Glomerular visceral epithelial cell (primary cell): ENCODE measurements at regions not wholly inside any gene's neighbourhood (a gene's known extent, or its start where the extent isn't known, plus 50 kb on each side); places are given as distances from the start of the nearest gene placed in this dataset.

ENCODE experiments used
- DNase-seq: peaks from one replicate; pipeline ENCODE4 v3.0.0-alpha.2; 2016; ENCODE audit errors: extremely low spot score

DNA sequence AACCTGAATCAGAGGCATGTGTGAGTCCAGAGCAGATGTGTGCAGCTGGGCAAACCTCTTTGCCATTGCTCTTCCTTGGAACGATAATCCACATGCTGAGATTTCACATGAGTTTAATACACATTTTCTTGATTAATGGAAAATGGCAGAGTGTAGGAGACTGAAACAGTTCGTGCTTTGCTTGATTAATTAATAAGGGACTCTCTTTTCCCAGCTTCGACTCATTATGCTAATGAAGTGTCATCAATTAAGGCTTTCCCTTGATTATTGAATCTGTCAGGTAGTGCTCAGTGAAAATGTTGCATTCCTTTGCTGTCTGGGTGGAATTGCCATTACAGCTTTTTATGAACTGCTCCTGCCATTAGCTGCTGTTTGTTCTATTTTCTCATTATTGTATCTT is 487.7 kb upstream of the NOVA1 start:
- DNase-seq = no peak

DNA sequence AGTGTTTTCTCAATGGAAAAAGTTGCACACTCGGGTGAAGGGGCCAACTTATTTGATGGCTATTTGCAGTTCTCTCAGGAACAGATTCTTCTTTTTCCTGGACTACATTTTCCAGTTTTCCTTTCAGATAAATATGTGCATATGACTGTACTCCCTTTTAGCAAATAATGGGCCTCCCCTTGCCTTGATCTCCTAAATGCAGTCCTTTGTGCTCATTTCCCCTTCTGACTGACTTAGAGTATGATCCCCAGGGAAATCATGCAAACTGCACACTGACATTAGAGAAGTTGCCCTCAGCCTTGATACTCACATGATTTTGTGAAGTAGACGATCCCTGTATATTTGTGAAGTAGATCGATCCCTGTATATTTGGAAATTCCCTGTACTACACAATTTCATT is 492.9 kb upstream of the NOVA1 start:
- no peak for DNase-seq

DNA sequence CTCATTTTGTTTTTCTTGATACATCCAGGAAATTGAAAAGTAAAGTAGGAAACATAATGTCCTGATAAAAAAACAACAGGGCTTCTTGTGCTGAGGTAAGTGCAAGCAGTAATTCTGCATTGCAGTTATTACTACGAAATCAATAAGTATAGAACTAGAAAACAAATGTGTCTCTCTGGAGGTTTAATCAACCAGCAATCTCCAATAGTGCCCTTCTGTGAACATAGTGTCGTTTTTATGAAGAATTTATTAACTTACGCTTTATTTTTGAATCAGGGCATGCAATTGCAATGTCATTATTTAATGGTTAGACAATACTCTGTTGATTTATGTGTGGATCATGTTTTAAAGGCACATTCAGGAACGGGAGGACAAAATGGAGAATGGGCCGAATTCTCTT is 494.1 kb upstream of the NOVA1 start:
- DNase-seq = no peak

DNA sequence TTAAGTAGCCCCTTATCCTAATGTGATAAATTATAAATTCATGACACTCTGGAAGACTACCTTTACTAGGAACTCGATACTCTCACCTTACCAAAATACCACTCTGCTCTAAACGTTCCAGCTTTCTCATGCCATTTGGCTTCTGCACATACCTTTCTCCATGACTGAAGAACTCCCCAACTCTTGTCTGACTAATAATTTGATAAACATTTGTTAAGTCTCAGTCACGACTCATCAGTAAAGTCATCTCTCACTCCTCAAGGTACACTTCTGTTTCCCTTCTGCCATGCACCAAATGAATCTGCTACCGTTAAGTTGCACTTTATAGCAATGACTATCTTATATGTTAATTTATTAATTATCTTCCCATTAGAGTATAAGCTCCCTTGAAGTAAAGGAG is 498.3 kb upstream of the NOVA1 start:
- no peak for DNase-seq

DNA sequence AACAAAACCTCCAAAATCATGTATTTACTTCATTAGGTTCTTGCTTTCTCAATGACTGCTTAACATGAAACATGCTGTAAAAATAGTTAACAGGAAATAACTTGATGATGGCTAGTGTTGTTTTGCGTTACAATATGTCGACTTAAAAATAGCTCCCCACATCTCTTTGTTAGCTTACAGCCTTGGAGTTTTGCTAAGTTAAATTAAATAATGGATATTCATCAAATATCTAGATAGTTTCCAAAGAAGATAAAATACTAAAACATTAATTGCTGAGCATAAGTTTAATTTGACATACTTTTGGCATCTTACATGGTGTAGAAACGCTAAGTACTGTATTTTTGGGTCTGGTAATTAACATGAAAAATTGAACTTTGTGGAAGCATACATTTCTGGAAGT is 500.6 kb upstream of the NOVA1 start:
- DNase-seq = no peak

DNA sequence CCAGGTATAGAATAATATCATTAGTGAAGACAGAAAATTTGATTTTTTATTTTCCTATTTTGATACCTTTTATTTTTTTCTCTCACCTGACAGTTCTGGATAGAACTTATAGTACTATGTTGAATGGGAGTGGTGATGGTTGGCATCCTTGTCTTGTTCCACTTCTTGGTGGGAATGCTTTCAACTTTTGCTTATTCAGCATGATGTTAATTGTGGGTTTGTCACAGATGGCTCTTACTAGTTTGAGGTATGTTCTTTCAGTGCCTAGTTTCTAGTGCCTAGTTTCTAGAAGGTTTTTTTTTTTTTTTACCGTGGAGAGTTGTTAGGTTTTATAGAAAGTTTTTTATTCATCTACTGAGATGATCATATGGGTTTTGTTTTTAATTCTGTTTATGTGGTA is 516.3 kb upstream of the NOVA1 start:
- no peak for DNase-seq

DNA sequence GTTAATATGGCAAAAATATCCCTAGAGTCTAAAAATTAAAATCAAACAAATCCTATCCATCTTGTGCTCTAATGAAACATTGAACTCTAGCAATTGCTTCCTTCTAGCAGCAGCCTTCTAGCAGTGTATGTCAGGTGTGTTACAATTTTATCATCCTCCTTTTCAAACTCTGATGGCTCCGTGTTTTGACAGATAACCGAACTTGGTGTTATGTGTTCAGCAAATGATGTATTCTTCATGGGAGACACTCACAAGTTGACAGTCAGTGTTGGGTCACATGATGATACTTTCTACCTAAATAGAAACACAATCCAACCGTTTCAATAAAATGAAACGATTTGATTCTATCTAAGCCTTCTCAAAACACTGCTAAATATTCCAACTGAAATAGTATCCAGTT is 525.3 kb upstream of the NOVA1 start:
- no peak for DNase-seq

DNA sequence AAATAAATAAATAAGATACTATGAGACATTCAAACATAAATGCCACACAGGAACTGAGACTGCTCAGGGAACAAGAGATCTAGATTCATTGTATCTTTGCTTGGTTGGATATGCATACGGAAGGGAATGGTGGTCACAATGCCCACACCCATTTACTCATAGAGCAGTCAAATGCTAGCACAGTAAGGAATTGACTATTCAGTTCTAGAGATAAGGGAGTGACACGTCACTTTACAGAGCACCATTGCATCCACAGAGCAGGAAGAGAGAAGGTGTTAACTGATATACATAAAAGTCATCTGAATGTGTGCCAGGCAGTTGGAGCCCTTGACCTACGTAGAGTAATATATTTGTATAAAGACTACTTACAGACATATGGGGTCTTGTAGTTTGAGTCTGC is 530.0 kb upstream of the NOVA1 start:
- DNase-seq = no peak

DNA sequence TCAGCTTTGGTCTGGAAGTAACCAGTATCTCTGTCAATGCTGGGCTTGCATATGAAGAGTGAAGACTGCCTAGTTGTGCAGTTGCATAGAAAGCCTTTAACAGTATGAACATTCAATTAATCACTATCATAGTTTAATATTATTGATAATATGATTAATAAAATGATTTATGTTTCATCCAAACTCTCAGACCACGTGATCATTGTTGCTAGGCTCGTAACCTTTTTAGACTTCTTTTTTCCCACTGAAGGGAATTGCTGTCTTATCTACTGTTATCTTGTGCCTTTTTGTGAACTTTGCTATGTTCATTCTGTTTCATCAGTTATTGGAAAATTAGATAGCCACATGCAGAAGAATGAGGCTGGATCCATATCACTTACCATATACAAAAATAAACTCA is 536.4 kb upstream of the NOVA1 start:
- DNase-seq = no peak

DNA sequence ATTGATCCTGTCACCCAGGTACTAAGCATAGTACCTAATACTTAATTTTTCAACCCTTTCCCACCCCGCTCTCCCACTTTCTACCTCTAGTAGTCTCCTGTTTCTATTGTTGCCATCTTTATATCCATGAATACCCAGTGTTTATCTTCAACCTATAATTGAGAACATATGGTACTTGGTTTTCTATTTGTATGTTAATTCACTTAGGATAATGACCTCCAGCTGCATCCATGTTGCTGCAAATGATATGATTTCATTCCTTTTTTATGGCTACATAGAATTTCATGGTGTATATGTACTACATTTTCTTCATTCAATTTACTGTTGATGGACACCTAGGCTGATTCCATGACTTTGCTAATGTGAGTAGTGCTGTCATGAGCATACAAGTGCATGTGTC is 547.3 kb upstream of the NOVA1 start:
- DNase-seq = no peak

DNA sequence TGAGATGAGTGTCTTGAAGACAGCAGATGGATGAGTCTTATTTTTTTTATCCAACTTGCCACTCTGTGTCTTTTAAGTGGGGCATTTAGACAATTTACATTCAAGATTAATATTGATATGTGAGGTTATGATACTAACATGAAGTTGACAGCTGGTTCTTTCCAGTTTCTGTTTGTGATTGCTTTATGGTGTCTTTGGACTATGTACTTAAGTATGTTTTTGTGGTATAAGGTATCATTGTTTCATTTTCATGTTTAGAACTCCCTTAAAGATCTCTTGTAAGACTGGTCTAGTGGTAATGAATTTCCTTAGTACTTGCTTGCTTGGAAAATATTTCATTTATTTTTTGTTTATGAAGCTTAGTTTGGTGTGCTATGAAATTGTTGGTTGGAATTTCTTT is 550.3 kb upstream of the NOVA1 start:
- no peak for DNase-seq

DNA sequence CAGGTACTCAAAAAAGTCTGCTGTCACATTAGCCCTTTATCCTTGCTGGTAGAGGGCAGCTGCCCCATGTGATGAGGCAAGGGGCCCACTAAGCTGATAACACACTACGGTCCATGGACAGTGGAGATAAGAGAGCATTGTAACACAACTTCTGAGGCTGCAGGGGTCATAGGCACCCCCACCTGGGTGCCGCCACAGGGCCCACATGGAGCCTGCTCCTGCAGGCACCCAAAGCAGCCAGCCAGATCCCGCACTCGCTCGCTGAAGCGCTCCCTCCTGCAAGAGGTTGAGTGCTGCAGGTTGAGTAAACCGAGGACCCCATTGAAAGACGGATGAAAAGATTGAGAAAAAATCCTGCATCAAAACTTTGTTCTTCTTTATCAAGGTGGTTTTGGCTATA is 566.3 kb upstream of the NOVA1 start:
- DNase-seq = no peak

DNA sequence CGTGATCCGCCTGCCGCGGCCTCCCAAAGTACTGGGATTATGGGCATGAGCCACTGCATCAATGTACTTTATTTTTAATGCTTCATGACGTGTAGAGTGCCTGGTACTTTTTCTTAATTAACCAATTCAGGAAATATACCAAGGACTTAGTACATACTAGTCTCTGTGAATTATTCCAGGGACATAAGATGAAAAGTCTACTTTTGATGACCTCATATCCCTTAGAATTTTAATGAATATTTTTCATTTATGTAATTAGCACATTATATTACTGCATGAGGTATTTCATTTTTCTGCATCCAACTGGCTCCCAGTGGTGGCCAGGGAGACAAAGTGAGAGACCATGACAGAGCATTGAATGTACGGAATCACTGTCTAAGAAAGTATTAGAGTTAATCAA is 577.7 kb upstream of the NOVA1 start:
- no peak for DNase-seq

DNA sequence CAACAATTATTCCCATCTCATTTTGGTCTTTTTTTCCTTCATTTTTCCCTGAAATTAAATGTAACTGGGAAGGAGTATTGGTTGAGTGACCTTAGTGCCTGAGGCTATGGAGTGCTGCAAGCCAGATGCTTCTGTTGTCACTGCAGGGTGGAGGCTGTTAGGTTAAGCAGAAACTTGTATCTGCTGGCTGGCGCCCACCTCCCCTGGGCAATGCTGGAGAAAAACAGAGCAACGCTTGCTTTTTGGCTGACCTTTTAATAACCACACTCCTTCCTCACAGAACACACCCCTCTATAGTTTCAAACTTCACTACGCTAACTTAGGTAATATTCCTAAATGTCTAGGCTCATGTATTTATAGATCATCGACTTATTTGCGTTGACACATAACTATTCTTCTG is 583.5 kb upstream of the NOVA1 start:
- DNase-seq = no peak

DNA sequence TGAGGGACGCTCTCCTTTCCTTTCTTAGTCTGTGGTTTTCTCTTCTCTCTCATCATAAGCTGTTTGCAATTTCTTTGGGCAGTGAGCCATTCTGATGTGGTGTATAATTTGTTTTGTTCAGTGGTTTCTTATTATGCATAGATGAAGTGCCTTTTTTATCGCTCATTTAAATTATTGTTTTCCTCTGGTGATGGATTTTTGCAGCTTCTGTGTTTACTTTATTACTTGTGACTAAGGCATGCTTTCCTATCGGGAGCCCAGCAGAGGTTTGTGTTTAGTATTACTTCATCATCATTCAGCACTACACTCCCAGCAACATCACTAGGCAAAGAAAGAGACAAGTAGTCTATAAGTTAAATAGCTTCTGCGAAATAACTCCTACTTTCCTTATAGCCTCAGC is 586.6 kb upstream of the NOVA1 start:
- DNase-seq = no peak

DNA sequence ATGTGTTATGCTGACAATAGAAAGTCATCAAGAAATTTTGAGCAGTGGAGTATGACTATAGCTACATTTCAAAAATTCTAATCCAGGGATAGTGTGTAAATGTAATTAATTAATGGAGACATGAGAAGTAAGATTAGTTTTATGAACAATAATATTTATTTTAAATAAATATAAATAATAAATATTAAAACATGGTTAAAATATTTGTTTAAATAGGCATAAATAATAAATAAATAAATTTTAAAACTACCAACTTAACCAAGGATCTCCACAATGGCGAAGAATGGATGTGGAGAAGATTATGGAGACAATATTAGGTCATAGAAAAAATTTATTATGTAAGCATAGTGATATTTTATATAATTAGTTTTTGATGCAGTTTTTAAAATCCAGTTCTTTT is 588.2 kb upstream of the NOVA1 start:
- DNase-seq = no peak

DNA sequence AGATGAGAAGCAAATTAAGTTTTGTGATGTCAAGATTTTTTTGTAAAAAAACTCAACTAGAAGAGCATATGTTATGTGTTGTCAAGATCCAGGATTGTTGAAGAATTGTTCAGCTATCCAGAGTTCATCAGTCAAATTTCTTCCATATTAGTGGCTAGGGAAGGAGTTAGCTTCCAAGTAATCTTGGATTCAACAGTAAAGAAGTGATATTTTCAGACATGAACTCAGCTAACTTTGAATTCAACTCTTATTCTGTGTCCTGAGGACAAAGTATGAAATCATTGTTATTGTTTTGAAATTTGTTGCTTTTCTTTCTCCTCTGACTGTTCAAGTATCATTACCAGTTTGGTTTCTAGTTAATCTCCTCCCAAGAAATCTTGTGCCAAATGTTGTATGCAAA is 589.3 kb upstream of the NOVA1 start:
- DNase-seq = no peak

DNA sequence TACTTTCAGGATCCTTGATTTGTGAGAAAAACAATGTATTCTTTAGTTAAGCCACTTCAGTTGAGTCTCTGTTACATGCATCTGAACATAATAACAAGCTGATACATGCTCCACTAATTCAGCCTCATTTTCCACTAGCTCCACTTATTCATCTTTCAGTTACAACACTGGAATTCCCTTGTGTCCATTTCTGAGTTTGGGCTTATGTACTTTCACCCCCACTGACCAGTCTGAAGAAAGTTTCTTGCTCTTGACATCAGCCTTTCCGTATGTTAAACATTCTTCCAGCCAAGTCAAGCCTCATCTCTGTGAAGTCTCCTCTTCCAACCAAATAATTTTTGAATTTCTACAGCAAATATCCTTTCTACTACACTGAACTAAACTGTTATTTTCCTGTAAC is 592.5 kb upstream of the NOVA1 start:
- DNase-seq = no peak

DNA sequence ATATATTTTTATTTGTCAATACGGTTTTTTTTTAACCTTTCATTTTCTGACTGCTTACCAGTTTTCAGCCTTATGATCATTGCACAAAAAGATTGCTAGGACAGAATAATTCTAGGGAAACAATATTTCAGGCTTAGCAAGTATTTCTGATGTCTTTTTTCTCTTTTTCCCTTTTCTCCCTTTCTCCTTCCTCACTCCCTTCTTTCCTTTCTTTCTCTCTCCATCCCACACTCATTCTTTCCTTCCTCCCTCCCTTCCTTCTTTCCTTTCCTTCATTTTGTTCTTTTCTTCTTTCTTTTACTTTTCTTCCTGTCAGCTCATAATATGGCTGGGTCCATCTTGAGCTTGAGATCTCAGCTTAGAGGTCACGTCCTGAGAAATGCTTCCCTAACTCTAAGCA is 601.4 kb upstream of the NOVA1 start:
- no peak for DNase-seq

DNA sequence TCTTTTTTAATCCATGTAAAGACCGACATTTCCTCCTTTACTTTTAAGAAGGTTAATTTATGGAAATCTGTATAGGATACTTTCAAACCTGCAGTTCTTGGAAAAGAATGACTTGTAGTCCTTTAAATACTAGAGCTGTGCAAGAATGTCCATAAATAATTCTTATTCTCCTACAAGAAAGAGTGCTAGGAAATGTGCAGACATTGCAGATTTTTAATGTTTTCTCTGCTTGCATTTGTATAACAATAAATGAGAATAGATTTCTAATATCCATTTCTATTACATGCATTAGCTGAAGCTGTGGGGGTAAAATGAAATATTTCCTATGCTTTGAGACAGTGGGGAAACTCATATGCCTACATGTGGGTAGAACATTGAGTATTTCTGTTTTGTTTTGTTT is 607.2 kb upstream of the NOVA1 start:
- no peak for DNase-seq

DNA sequence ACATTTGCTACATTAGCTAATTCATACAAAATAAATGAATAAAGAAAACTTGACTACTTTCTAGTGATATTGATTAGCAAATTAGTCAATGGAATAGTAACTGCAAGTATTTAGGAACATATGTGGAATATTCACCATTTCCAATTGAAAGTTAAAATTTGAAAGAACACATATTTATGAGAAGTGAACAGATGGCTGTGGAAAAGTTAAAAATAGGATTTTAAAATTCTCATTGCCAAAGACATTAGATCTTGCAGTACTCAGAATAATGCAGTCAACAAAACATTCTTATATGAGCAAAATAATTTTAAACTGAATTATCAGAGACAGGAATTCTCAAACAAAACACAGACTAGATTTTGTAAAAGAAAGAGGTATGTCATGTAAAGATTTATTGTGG is 613.9 kb upstream of the NOVA1 start:
- DNase-seq = no peak

DNA sequence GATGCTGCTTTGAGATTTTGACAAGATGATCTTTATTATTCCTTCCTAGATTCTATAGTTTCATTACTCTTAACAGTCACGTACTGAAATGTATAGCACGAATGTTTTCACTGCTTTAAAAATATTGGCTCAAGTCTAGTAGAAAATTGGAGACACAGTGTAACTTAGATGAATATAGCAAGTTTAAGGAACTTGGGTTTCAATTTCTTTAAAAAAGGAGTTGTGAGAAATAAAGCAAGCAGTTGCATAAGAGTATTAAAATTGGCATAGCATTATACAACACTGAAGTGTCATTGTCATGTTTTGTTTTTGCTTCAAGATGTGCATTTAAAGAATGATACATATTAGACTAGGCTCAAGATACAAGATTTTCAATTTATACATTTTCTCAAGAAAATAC is 624.8 kb upstream of the NOVA1 start:
- no peak for DNase-seq

DNA sequence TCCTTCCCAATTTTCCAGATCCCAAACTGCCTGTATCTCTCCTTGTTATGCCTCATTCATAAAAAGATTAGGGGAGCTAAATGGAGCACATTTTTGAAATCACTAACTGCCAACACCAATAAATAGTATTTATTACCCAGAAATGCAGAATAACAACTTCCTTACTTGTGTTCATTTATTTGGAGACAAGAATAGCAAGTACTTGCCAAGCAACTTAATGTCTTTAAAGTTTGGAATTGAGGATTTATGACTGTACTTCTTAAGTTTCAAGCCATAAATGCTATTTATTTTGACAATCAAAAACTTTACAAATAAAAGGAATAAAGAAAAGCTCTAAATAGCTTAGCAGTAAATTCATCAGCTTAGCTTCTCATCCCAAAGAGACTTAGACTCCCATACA is 626.1 kb upstream of the NOVA1 start:
- no peak for DNase-seq

DNA sequence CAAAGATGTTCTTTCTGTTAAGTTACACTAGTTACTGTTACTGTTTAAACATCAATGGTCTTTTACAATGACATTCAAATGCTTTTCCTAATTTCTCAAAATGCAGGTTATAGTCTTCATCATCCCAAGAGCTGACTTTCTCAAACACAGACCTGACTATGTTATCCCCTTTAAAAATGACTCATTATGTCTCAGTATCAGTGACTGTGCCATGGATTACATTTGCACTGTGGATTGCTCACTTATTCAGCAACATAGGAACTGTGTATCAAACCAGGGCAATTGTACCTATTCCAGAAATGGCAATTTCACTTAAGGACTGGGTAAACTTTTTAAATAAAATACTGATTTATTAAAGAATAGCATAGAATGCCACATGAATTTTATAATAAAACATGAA is 630.2 kb upstream of the NOVA1 start:
- no peak for DNase-seq

DNA sequence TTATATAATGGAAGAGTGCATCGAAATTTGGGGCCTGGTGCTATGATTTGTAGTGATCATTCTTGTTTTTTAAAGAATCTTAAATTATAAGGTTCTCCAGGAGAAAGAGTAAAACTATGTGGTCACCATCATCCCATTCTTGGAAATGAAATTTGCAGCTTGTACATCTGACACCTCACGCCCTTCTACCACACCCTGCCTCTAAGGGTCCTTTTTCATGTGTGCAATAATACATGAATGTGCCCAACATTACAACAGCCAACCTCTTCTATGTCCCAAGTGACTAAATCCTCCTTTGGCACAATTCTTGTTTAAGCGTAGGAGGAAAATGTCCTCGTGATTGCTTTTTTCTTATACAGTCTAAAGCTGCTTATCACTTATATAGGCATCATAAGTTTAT is 636.5 kb upstream of the NOVA1 start:
- no peak for DNase-seq
